ENCODE measurements at regions not wholly inside any gene's neighbourhood (a gene's known extent, or its start where the extent isn't known, plus 50 kb on each side); places are given as distances from the start of the nearest gene placed in this dataset.

GRCh38 chr17:14458724-14459123, 157.8 kb downstream of the HS3ST3B1 start:
- H3K27ac ChIP-seq (ENCODE audit: low read length) = no peak overlapping the region
- H3K36me3 ChIP-seq (ENCODE audit: insufficient read depth, low read depth, low read length) = no peaks in the 10 kb centered on the region
- no peak overlapping the region for H3K9ac ChIP-seq (ENCODE audit: low read depth, low read length)
- H3K4me1 ChIP-seq (ENCODE audit: insufficient read depth, low read length) = peaks cover 14% of the 10 kb centered on the region; the same call in 1 of the 2 replicates
- H3K9me3 ChIP-seq (ENCODE audit: insufficient read depth, low read depth, low read length) = no peaks in the 10 kb centered on the region
- no peak overlapping the region for H3K4me3 ChIP-seq (ENCODE audit: low read length)
- no peaks in the 10 kb centered on the region for H3K27me3 ChIP-seq (ENCODE audit: insufficient read depth, low read length)

GRCh38 chr17:14454746-14455145, 153.9 kb downstream of the HS3ST3B1 start:
- Histone ChIP-seq H3K4me1 (ENCODE audit: insufficient read depth, low read length) (peaks cover 10% of the 10 kb centered on the region; the same call in 1 of the 2 replicates), H3K27ac (ENCODE audit: low read length) (no peak overlapping the region), H3K9ac (ENCODE audit: low read depth, low read length) (no peak overlapping the region), H3K9me3 (ENCODE audit: insufficient read depth, low read depth, low read length) (no peaks in the 10 kb centered on the region), H3K4me3 (ENCODE audit: low read length) (no peak overlapping the region), H3K27me3 (ENCODE audit: insufficient read depth, low read length) (no peaks in the 10 kb centered on the region), H3K36me3 (ENCODE audit: insufficient read depth, low read depth, low read length) (no peaks in the 10 kb centered on the region)

GRCh38 chr17:14452856-14453255, 152.0 kb downstream of the HS3ST3B1 start:
- no peaks in the 10 kb centered on the region for H3K36me3 ChIP-seq (ENCODE audit: insufficient read depth, low read depth, low read length)
- H3K9me3 ChIP-seq (ENCODE audit: insufficient read depth, low read depth, low read length) = no peaks in the 10 kb centered on the region
- H3K9ac ChIP-seq (ENCODE audit: low read depth, low read length) = no peak overlapping the region
- no peak overlapping the region for H3K27ac ChIP-seq (ENCODE audit: low read length)
- no peaks in the 10 kb centered on the region for H3K27me3 ChIP-seq (ENCODE audit: insufficient read depth, low read length)
- no peak overlapping the region for H3K4me3 ChIP-seq (ENCODE audit: low read length)
- peaks cover 2% of the 10 kb centered on the region; the same call in 1 of the 2 replicates for H3K4me1 ChIP-seq (ENCODE audit: insufficient read depth, low read length)

- H3K4me3 ChIP-seq (ENCODE audit: low read length) = no peak overlapping the region
- H3K27ac ChIP-seq (ENCODE audit: low read length) = no peak overlapping the region
- H3K36me3 ChIP-seq (ENCODE audit: insufficient read depth, low read depth, low read length) = no peaks in the 10 kb centered on the region
- H3K9me3 ChIP-seq (ENCODE audit: insufficient read depth, low read depth, low read length) = no peaks in the 10 kb centered on the region
- H3K27me3 ChIP-seq (ENCODE audit: insufficient read depth, low read length) = no peaks in the 10 kb centered on the region
- H3K9ac ChIP-seq (ENCODE audit: low read depth, low read length) = no peak overlapping the region
- peaks cover 2% of the 10 kb centered on the region; the same call in 1 of the 2 replicates for H3K4me1 ChIP-seq (ENCODE audit: insufficient read depth, low read length)
Observed at GRCh38 chr17:14451729-14452191, 150.9 kb downstream of the HS3ST3B1 start.

- H3K4me1 ChIP-seq (ENCODE audit: insufficient read depth, low read length) = peaks cover 2% of the 10 kb centered on the region; the same call in 1 of the 2 replicates
- no peak overlapping the region for H3K27ac ChIP-seq (ENCODE audit: low read length)
- H3K9ac ChIP-seq (ENCODE audit: low read depth, low read length) = no peak overlapping the region
- H3K27me3 ChIP-seq (ENCODE audit: insufficient read depth, low read length) = no peaks in the 10 kb centered on the region
- no peaks in the 10 kb centered on the region for H3K36me3 ChIP-seq (ENCODE audit: insufficient read depth, low read depth, low read length)
- H3K4me3 ChIP-seq (ENCODE audit: low read length) = no peak overlapping the region
- no peaks in the 10 kb centered on the region for H3K9me3 ChIP-seq (ENCODE audit: insufficient read depth, low read depth, low read length)
Observed at GRCh38 chr17:14448818-14449217, 147.9 kb downstream of the HS3ST3B1 start.

- Histone ChIP-seq H3K36me3 (ENCODE audit: insufficient read depth, low read depth, low read length) (no peaks in the 10 kb centered on the region), H3K9ac (ENCODE audit: low read depth, low read length) (no peak overlapping the region), H3K9me3 (ENCODE audit: insufficient read depth, low read depth, low read length) (no peaks in the 10 kb centered on the region), H3K27me3 (ENCODE audit: insufficient read depth, low read length) (no peaks in the 10 kb centered on the region), H3K4me1 (ENCODE audit: insufficient read depth, low read length) (peaks cover 2% of the 10 kb centered on the region; the same call in 1 of the 2 replicates), H3K4me3 (ENCODE audit: low read length) (no peak overlapping the region), H3K27ac (ENCODE audit: low read length) (no peak overlapping the region)
Observed at GRCh38 chr17:14446825-14447224, 145.9 kb downstream of the HS3ST3B1 start.

GRCh38 chr17:14444915-14445314, 144.0 kb downstream of the HS3ST3B1 start:
- Histone ChIP-seq H3K4me1 (ENCODE audit: insufficient read depth, low read length) (peaks cover under 1% of the 10 kb centered on the region; the same call in 1 of the 2 replicates), H3K27ac (ENCODE audit: low read length) (no peak overlapping the region), H3K27me3 (ENCODE audit: insufficient read depth, low read length) (no peaks in the 10 kb centered on the region), H3K9me3 (ENCODE audit: insufficient read depth, low read depth, low read length) (no peaks in the 10 kb centered on the region), H3K36me3 (ENCODE audit: insufficient read depth, low read depth, low read length) (no peaks in the 10 kb centered on the region), H3K9ac (ENCODE audit: low read depth, low read length) (no peak overlapping the region), H3K4me3 (ENCODE audit: low read length) (no peak overlapping the region)

- H3K27me3 ChIP-seq (ENCODE audit: insufficient read depth, low read length) = no peaks in the 10 kb centered on the region
- no peaks in the 10 kb centered on the region for H3K4me1 ChIP-seq (ENCODE audit: insufficient read depth, low read length)
- H3K4me3 ChIP-seq (ENCODE audit: low read length) = no peak overlapping the region
- H3K36me3 ChIP-seq (ENCODE audit: insufficient read depth, low read depth, low read length) = no peaks in the 10 kb centered on the region
- H3K9ac ChIP-seq (ENCODE audit: low read depth, low read length) = no peak overlapping the region
- H3K27ac ChIP-seq (ENCODE audit: low read length) = no peak overlapping the region
- H3K9me3 ChIP-seq (ENCODE audit: insufficient read depth, low read depth, low read length) = no peaks in the 10 kb centered on the region
Observed at GRCh38 chr17:14442798-14443528, 142.1 kb downstream of the HS3ST3B1 start.

- Histone ChIP-seq H3K36me3 (ENCODE audit: insufficient read depth, low read depth, low read length) (no peaks in the 10 kb centered on the region), H3K9me3 (ENCODE audit: insufficient read depth, low read depth, low read length) (no peaks in the 10 kb centered on the region), H3K27ac (ENCODE audit: low read length) (no peak overlapping the region), H3K27me3 (ENCODE audit: insufficient read depth, low read length) (no peaks in the 10 kb centered on the region), H3K4me1 (ENCODE audit: insufficient read depth, low read length) (no peaks in the 10 kb centered on the region), H3K4me3 (ENCODE audit: low read length) (no peak overlapping the region), H3K9ac (ENCODE audit: low read depth, low read length) (no peak overlapping the region)
Observed at GRCh38 chr17:14437176-14437575, 136.3 kb downstream of the HS3ST3B1 start.

GRCh38 chr17:14436266-14436665, 135.4 kb downstream of the HS3ST3B1 start:
- Histone ChIP-seq H3K36me3 (ENCODE audit: insufficient read depth, low read depth, low read length) (no peaks in the 10 kb centered on the region), H3K27ac (ENCODE audit: low read length) (no peak overlapping the region), H3K4me1 (ENCODE audit: insufficient read depth, low read length) (no peaks in the 10 kb centered on the region), H3K27me3 (ENCODE audit: insufficient read depth, low read length) (no peaks in the 10 kb centered on the region), H3K4me3 (ENCODE audit: low read length) (no peak overlapping the region), H3K9ac (ENCODE audit: low read depth, low read length) (no peak overlapping the region), H3K9me3 (ENCODE audit: insufficient read depth, low read depth, low read length) (no peaks in the 10 kb centered on the region)

- no peak overlapping the region for H3K27ac ChIP-seq (ENCODE audit: low read length)
- H3K4me3 ChIP-seq (ENCODE audit: low read length) = no peak overlapping the region
- H3K9me3 ChIP-seq (ENCODE audit: insufficient read depth, low read depth, low read length) = no peaks in the 10 kb centered on the region
- no peak overlapping the region for H3K9ac ChIP-seq (ENCODE audit: low read depth, low read length)
- no peaks in the 10 kb centered on the region for H3K27me3 ChIP-seq (ENCODE audit: insufficient read depth, low read length)
- H3K4me1 ChIP-seq (ENCODE audit: insufficient read depth, low read length) = no peaks in the 10 kb centered on the region
- H3K36me3 ChIP-seq (ENCODE audit: insufficient read depth, low read depth, low read length) = no peaks in the 10 kb centered on the region
Observed at GRCh38 chr17:14434506-14434905, 133.6 kb downstream of the HS3ST3B1 start.

- Histone ChIP-seq H3K4me3 (ENCODE audit: low read length) (no peak overlapping the region), H3K9me3 (ENCODE audit: insufficient read depth, low read depth, low read length) (no peaks in the 10 kb centered on the region), H3K27ac (ENCODE audit: low read length) (no peak overlapping the region), H3K27me3 (ENCODE audit: insufficient read depth, low read length) (no peaks in the 10 kb centered on the region), H3K36me3 (ENCODE audit: insufficient read depth, low read depth, low read length) (no peaks in the 10 kb centered on the region), H3K4me1 (ENCODE audit: insufficient read depth, low read length) (no peaks in the 10 kb centered on the region), H3K9ac (ENCODE audit: low read depth, low read length) (no peak overlapping the region)
Observed at GRCh38 chr17:14432079-14432478, 131.2 kb downstream of the HS3ST3B1 start.
